ENCODE measurements at regions not wholly inside any gene's neighbourhood (a gene's known extent, or its start where the extent isn't known, plus 50 kb on each side); places are given as distances from the start of the nearest gene placed in this dataset.
"Not testable (repeated sequence)": the region's sequence is repeated elsewhere in the genome, so short reads cannot be mapped to it uniquely, and the experiment has no call there.

- no peak for DNase-seq (ENCODE audit: low spot score)
Measured at GRCh38 chr2:187198136-187198535, 249.9 kb downstream of the CALCRL start.

DNA sequence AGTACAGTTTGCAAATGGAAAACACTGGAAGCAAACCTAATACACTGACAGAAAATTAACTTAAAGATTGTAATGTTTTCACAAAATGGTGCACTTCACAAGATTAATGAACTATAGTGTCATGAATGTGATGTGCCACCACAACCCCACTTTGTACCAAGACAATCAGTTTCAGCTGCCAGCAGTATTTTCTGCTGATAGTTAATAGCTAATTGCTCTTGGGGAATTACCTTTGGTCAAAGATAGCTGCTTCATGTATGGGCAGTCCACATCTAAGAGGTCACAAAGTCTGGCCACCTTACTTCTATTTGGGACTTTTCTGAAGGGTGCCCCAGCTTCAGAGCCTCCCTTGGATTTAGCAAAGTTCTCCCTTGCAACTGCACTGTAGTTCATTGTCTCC lies 254.0 kb downstream of the CALCRL start:
- in situ Hi-C loops (cut with MboI; ENCODE audit: low sequenced_read_pairs, unreplicated experiment), result no loop called here
- no peak for DNase-seq (ENCODE audit: low spot score)
- TF ChIP-seq CTCF (IDR thresholded peaks at IDR 0.05; ENCODE audit: borderline replicate concordance, control extremely low read depth, extremely low read depth, insufficient read depth, missing control alignments), result no peak

More at GRCh38 chr2:187198136-187198535, 249.9 kb downstream of the CALCRL start:
- in situ Hi-C loops (cut with MboI; ENCODE audit: low sequenced_read_pairs, unreplicated experiment), result no loop called here
- TF ChIP-seq CTCF (IDR thresholded peaks at IDR 0.05; ENCODE audit: borderline replicate concordance, control extremely low read depth, extremely low read depth, insufficient read depth, missing control alignments), result no peak

DNA sequence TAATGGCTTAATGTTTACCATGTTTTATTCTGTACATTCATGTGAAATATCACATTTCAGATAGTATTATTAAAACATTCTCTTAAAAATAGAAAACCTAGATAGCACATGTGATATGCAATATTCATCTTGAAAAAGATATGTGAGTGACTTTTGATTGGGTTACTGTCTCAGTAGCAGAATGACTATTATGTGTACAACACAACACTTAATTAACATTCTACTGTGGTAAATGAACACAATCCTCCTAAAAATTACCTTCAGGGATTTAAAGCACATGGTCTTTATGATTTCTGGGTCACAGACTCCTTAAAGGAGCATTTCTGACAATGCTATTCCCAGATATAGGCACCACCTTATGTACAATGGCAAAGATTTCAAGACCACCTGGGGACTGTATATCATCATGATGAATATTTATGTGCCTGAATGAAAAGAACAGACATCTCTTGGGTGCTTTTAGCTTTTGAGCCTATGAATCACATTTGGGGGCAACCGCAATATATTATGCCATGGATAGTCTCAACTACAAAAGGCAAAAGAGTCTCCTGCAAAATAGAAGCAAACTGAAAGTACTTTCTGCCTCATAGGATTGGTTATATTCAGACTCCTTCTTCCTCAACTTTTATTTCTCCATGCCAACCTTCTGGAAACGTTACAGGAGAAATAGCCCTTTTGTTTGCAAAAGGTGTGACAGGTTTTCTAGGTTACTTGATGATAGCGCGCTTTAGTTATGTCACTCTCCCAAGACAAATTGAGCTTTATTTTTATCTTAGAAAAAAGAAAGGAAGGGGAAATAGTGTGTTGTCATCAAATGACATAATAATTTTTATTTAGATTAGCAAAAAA lies 259.0 kb downstream of the CALCRL start:
- no peak for TF ChIP-seq CTCF (IDR thresholded peaks at IDR 0.05; ENCODE audit: borderline replicate concordance, control extremely low read depth, extremely low read depth, insufficient read depth, missing control alignments)
- in situ Hi-C loops (cut with MboI; ENCODE audit: low sequenced_read_pairs, unreplicated experiment), result no loop called here
- DNase-seq (ENCODE audit: low spot score), result no peak

DNA sequence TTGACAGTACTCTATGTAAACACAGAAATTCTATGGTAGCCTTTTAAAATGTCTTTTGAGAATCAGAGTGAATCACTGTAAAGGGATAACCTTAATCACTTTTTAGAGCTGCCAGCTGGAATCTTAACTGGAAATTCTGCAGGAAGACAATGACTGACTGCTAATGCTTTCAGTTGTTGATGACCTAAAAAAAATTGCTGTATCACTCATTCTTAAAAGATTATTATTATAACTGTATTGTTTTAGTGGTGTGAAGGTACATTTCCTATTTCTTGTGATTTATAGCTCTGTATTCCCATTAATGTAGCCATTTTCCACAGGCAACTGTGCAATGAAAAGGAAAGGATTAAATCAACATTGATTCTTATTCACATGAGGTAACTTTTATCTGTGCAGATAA lies 260.5 kb downstream of the CALCRL start:
- TF ChIP-seq CTCF (IDR thresholded peaks at IDR 0.05; ENCODE audit: borderline replicate concordance, control extremely low read depth, extremely low read depth, insufficient read depth, missing control alignments), result no peak
- no peak for DNase-seq (ENCODE audit: low spot score)
- in situ Hi-C loops (cut with MboI; ENCODE audit: low sequenced_read_pairs, unreplicated experiment), result no loop called here

DNA sequence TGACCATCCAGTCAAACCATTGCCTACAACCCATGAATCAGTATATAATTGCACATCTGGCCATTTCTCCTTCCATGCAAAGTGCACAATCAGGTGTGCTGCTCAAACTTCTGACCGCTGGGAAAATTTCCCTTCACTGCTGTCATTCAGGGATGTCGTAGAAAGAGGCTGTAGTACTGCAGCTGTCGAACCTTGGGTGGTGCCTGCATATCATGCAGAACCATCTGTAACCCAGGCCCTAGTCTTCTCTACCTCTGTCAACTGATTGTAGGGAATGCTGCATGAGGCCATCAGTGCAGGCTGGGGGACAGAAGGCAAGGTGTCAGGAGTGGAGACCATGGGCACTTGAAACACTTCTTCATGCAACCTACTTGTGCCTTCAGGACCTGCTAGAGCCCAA lies 267.5 kb downstream of the CALCRL start:
- in situ Hi-C loops (cut with MboI; ENCODE audit: low sequenced_read_pairs, unreplicated experiment), result no loop called here
- no peak for DNase-seq (ENCODE audit: low spot score)
- TF ChIP-seq CTCF (IDR thresholded peaks at IDR 0.05; ENCODE audit: borderline replicate concordance, control extremely low read depth, extremely low read depth, insufficient read depth, missing control alignments), result no peak

- in situ Hi-C loops (cut with MboI; ENCODE audit: low sequenced_read_pairs, unreplicated experiment); DNase-seq (ENCODE audit: low spot score): not testable (repeated sequence)
Measured at GRCh38 chr2:187178876-187179275, 269.2 kb downstream of the CALCRL start.

- in situ Hi-C loops (cut with MboI; ENCODE audit: low sequenced_read_pairs, unreplicated experiment), result no loop called here
- no peak for DNase-seq (ENCODE audit: low spot score)
- no peak for TF ChIP-seq CTCF (IDR thresholded peaks at IDR 0.05; ENCODE audit: borderline replicate concordance, control extremely low read depth, extremely low read depth, insufficient read depth, missing control alignments)
Measured at GRCh38 chr2:187177253-187177652, 270.8 kb downstream of the CALCRL start.

Data from GM13976 (cell line).